HG02798 (cell line): ENCODE measurements at regions not wholly inside any gene's neighbourhood (a gene's known extent, or its start where the extent isn't known, plus 50 kb on each side); places are given as distances from the start of the nearest gene placed in this dataset.
A peak's percentile ranks its signal among the peaks of the same experiment; 100 is the strongest.
"Not testable (repeated sequence)": the region's sequence is repeated elsewhere in the genome, so short reads cannot be mapped to it uniquely, and the experiment has no call there.

Experiments used
- ATAC-seq: cut with Tn5 transposase; IDR thresholded peaks from one replicate; pipeline ENCODE4 v1.9.1; 2021; ENCODE audit warnings: mild to moderate bottlenecking; ENCODE audit not compliant: unreplicated experiment, poor library complexity

DNA sequence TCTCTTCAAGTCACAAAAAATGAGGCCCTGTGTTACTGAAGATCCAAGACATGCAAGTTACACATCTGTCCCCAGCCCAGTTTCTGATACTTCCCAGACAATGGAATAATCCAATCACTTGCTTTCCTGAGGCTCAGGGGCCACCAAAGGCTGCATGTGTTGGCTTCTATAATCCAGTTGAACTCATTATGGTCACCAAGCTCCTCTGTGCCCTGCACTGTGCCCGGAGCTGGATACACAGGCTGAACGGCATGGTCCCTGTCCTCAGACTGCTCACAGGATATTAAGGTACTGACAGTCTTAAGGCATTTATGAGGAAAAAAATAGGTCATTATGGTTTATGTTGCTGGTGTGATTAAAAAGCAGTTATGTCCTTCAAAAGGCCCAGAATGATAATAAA is 117.0 kb upstream of the SYT6 start:
- no peak for ATAC-seq

DNA sequence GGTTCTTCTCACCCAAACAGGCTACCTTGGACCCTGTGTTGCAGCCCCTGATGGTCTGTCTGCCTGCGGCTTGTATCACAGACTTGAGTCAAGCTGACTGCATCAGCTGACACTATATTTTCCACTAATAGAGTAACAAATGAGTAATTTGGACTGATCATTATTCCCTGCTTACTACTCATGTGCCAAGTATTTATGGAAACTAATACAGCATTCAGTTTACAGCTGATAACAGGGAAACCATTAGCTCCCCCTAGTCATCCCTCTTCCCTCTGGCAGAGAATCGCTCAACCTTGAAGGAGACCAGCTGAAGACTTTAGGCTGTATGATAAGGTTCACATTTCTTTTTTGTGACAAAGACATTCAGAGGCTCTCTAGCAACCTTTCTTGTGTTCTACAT is 116.6 kb upstream of the SYT6 start:
- no peak for ATAC-seq

DNA sequence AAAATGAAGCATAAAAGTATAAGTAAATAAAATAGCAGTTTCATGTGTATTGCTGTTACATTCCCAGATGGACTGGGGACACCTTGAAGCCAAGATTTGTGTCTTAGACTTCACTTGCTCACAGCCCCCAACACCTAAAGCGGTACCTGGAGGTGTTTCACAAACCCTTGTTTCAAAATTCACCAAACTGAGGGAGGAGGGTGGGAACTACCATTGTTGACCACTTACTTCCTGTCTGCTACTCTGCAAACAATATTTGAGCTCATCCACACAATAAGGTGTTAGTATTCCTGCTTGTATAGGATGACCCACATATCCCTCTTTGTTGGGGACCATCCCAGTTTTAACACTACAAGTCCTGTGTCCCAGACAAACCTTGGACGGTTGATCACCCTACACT is 115.9 kb upstream of the SYT6 start:
- ATAC-seq: no peak

DNA sequence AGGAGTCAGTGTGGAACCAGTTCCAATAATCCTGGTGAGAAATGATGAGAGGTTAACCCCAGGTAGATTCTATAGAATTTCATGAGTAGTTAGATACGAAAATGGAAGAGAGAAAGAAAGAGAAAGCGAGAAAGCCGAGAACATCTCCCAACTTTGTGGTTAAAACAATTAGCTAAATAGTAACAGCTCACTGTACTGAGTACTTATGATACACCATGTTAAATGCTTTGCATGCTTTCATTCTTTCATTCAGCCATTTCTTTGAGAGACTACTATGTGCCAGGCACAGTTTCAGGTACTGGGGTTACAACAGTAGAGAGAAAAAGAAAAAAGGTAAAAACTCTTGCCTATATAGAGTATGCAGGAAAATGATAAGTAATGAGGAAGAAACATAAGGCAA is 109.7 kb upstream of the SYT6 start:
- peak; percentile 92 for ATAC-seq

DNA sequence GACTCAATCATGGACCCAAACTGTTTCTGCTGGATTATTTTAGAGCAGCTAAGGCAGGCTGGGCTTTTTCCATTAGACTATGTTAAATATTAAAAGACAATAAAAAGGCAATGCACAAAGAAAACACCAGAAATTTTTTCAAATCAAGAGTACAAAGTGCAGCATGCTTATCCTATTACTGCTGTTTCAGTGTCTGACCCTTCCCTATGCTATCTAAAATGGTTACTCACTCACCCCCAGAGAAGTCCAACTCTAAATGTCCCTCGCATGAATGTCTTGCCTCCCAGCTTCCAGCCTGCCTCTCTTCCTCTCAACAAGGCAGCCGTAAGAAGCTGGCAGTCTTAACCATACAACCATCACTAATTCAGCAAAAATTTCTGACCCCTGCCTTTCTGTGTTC is 108.7 kb upstream of the SYT6 start:
- ATAC-seq: no peak

DNA sequence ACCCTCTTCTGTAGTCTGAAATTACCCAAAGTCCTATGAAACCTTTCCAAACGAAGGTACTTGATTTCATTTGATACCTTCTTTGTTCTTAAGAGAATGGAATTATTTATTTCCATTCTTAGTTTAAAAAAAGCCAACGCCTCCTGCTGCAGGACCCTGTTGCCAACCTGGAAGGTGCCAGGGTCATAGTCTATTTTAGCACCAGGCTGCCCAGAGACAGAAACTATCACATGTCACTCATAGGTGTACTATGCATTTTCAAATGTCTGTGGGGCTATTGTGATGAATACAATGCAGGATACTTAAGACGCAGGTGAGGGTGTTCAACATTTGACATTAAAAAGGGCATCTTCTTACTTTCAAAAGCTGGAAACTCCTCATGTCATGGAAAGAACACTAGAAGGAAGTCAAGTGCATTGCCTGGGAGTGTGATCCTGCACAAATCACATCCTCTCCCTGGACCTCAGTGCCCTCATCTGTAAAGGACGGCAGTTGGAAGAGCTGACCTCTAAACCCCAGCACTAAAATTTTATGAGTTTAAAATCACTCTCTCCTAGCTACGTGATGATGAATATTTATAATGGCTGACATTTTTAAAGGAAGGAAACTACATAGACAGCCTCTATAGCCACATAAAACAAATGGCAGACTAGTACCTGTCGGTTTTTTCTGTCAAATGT is 107.3 kb upstream of the SYT6 start:
- ATAC-seq: no peak

DNA sequence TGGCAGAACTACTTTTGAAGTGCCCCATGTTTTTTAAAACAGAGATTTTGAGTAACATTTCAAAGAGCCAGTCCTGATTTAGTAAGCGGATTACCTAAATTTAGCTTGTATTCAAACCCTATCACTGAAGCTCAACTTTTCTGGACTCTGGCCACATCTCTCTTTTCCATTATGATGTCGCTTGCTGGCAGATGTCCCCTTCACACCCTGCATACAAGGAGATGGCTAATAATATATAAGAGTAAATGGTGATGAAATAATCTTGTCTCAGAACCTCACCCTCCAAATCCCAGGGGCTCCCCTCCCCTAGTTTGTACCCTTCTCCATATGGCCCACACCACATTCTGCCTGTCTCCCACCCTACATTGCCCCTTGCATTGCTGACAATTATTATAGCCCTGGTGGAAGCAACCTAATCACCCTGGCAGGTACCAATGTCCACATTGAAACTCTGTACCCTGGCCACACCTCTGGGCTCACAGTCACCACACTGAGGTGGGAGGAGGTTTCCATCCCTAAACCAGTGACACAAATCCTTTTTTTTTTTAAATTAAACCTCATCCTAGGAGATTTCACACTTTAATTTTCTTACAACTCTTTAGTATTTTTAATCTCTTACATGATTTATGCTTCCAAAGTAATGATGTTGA is 106.0 kb upstream of the SYT6 start:
- no peak for ATAC-seq

DNA sequence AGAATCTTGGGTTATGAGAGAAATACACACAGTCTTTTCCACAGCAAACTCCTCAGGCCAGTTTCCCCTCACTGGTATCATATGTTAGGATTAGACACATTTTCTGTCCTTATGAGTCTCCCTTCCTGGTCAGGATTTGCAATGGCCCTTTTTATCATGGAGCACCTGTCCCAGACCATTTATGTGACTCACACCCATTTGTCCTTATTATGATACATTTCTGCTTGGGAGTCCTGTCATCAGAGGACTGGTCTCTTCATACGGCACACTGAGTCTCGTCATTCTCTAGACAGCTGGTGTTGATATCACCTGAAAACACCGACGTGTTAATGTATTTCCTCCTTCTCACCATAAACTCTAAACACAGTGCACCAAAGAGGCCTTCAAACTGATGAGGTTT is 105.0 kb upstream of the SYT6 start:
- ATAC-seq: no peak

DNA sequence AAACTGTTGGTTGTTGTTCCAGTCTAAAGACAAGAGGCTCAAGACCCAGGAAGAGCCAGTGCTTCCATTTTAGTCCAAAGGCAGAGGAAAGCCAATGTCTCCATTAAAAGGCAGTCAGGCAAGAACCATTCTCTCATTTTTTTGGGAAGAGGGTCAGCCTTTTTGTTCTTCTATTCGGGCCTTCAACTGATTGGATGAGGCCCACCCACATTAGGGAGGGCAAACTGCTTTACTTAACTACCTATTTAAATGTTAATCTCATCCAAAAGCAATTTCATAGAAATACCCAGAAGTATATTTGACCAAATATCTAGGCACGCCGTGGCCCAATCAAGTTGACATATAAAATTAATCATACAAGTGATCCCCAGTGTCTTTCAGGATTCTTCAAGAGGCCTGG is 104.4 kb upstream of the SYT6 start:
- ATAC-seq: no peak

DNA sequence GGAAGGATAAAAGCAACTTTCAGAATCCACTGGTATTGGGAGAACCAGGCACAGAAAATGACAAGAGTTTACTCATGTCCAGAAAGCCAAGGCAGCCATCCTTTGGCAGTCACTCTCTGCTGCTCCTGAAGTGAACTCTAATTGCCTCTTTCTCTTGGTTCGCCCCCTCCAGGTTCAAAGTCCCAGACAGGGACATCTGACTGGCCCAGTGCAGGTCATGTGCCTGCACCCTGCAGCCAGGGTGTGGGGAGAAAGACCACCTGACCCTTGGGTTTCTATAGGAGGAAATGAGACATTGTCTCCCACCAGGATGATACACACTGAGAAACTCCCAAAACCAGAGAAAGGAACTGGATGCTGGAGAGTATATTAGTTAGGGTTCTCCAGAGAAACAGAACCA is 103.9 kb upstream of the SYT6 start:
- no peak for ATAC-seq

DNA sequence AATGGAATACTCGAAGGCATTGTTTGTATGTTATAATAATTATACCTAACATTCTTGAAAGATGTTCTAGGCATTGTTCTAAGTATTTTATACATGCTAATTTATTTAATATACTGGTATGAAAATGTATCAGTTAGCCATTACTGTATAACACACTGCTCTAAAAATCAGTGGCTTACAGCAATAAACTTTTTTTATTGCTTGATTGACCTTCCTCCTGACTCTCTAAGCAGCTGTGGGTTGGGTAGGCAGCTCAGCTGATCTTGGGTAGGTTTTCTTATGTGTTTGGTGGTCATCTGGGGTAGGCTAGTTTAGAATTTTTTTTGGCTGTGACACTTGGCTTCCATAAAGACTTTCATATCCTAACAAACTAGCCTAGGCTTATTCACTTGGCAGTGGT is 100.2 kb upstream of the SYT6 start:
- ATAC-seq: no peak

DNA sequence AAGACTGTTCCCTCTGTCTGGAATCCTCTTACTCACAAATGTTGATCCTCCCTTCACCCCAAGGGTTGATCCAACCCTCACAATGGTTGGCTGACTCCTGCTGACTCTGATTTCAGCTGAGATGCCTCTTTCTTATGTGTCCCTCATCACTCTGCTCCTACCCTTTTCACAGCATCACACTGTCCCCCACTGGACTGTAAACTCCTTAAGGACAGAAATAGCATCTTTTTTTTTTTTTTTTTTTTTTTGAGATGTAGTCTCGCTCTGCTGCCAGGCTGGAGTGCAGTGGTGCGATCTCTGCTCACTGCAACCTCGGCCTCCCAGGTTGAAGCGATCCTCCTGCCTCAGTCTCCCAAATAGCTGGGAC is 97.9 kb upstream of the SYT6 start:
- no peak for ATAC-seq

DNA sequence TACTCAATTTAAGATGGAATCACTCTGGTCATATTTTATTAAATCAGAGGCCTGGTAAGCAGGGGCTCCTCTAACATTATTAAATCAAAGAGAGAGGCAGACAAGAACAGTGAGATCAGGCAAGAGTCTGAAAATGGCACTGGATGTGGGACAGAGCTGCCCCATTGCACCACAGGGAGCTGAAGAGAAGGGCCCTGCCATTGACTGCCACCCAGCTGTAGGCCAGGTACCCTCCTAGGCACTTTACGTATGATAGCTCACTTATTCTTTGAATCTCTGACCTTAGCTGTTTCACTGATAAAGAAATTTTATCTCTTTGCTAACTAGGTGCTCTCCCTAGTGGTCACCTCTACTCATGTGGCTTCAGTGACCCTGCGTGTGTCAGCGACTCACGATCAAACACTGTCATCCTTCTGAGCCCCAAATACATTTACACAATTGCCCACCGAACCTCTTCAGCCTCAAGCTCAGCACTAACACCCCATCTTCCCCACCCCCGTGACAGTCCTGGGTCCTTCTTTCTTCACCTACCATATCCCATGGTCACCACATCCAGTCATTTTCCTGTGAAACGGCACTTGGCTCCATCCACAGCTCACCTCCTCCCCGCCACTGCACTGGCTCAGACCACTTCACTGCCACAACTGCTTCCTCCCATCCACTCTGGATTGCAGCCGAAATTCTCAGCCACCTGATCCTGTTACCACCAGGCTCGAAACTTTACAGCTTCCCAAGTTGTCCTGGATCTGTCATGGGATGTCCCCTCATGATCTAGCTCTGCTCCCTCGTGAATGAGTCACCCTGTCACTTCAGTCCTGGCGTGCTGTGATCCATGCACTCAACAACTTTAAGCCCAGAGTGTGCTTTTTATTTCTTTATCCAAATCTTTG is 97.3 kb upstream of the SYT6 start:
- ATAC-seq: no peak

DNA sequence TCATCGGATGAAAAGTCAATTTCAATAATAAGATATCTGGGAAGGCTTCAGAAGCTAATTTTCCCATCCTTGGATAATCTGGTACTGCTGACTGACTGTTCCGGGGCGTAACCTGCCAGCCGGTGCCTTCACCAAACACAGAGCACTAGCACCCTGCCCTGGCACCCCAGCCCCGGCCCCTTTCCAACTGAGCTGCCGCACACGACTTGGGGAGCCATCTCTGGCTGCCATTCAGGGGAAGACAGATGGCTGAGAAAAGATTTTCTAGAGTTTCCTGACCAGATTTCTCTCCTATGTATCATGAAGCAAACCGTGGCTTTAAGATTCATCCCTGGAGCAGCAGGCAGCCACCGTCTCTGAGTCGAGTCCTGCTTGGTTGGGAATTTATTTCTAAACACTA is 96.0 kb upstream of the SYT6 start:
- no peak for ATAC-seq

DNA sequence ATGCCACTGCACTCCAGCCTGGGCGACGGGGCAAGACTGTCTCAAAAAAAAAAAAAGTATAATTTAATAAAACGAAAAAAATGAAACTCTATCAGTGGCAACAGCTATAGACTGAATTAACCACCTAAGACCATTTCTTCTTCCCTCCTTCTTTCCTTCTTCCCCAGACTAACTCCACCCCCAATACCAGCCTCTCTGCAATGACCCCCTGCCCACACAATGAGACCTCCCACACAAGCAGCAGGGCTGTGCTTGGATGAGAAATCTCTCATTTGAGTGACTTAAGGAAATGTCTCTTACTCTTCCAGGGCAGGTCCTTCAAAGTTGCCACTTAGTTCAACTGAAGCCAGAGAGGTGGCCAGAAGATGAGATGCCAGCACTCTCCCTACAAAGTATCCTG is 94.5 kb upstream of the SYT6 start:
- ATAC-seq: no peak

DNA sequence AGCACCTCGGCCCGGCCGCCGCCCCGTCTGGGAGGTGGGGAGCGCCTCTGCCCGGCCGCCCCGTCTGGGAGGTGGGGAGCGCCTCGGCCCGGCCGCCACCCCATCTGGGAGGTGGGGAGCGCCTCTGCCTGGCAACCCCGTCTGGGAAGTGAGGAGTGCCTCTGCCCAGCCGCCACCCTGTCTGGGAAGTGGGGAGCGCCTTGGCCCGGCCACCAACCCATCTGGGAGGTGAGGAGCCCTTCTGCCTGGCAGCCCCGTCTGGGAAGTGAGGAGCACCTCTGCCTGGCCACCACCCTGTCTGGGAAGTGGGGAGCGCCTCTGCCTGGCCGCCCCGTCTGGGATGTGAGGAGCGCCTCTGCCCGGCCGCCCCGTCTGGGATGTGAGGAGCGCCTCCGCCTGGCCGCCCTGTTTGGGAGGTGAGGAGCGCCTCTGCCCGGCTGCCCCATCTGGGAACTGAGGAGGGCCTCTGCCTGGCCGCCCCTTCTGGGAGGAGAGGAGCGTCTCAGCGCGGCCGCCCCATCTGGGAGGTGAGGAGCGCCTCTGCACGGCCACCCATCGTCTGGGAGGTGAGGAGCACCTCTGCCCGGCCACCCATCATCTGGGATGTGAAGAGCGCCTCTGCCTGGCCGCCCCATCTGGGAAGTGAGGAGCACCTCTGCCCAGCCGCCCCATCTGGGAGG is 89.0 kb upstream of the SYT6 start:
- not testable (repeated sequence) for ATAC-seq

DNA sequence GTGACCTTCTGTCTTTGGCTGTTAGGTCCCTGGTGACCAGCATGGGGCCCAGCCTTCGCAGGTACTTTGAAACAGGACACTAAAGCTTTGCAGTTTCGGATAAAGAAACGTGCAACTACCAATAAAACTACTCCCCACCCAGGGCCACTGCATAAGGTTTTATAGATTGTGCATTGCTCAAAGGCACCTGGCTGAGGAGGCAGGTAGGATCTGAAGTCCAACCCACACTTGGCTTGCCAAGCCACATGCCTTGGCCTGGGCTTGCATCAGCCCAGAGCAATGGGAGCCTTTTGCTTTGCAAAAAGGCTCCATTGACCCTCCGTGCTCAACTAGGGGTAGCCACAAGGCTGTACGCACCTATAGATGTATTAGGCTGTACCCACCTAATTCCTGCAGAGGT is 84.4 kb upstream of the SYT6 start:
- no peak for ATAC-seq

DNA sequence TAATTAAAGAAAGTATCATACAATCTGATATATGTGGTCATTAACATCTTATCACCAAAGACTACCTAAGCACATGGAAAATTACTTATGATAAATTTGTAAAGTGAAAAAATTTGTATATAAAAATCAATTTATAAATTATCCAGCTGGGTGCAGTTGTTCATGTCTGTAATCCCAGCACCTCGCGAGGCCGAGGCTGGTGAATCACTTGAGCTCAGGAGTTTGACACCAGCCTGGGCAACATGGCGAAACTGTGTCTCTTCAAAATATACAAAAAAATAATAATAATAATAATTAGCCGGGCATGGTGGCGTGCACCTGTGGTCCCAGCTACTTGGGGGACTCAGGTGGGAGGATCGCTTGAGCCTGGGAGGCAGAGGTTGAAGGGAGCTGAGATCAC is 82.8 kb upstream of the SYT6 start:
- ATAC-seq: no peak

DNA sequence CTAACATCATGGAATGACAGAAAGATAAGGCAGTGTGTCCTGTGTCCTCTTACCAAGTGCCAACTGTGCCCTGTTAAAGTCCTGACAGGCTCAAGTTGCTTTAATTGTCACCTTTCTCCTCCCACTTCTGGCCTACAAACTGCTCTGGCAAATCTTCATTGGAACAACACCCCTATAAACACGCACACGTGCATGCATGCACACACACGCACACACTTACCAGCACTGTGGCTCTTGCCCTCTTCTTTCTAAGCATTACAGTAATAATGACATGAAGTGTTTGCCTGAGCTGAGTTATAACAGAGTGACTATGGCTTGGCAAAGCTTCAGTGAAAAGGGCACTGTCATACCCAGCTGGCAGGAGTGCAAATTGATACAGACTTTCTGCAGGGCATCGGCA is 82.3 kb upstream of the SYT6 start:
- no peak for ATAC-seq

DNA sequence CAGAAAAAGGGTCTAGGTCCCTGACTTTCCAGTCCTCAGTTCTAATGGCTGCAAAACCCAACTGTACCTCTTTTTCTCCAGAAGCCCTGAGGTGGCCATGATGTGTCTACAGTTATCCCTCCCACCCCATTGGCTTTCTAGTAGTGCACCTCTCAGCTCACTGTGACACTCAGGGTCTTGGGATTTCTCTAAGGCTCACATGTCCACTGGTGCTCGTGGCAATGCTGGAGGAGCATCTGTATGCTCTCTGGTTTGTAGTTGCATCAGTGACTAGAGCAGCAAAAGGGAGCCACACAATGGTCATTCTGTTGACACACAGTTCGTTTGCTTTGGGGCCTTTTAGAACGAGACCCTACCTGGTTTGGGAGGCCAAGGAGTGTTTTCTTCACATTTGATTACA is 81.6 kb upstream of the SYT6 start:
- no peak for ATAC-seq
